Prostate gland (tissue), 2 donors: ENCODE measurements at regions not wholly inside any gene's neighbourhood (a gene's known extent, or its start where the extent isn't known, plus 50 kb on each side); places are given as distances from the start of the nearest gene placed in this dataset.

Experiments
- DNase-seq: peaks from one replicate; pipeline ENCODE4 v3.0.0-alpha.2; 2019; ENCODE audit warnings: low spot score
- H3K27ac ChIP-seq, 2 donors: fragments of 200-600 bp; sonication (generic); 2 replicates each; pipeline ENCODE4 v1.5.1; 2017 to 2019
- H3K27me3 ChIP-seq: fragments of 200-600 bp; sonication (generic); replicated peaks from 2 replicates; pipeline ENCODE4 v1.5.1; 2019; ENCODE audit not compliant: insufficient read depth
- H3K36me3 ChIP-seq, 2 donors: fragments of 200-600 bp; sonication (generic); 1 replicate in 1 of 2; 2 replicates in 1 of 2; pipeline versions ENCODE4 v1.5.1 to v1.8.1; 2017 to 2019
- H3K4me1 ChIP-seq: fragments of 200-600 bp; sonication (generic); replicated peaks from 2 replicates; pipeline ENCODE4 v1.5.1; 2019
- H3K4me3 ChIP-seq, 2 donors: fragments of 200-600 bp; sonication (generic); 2 replicates each; pipeline ENCODE4 v1.5.1; 2017 to 2019
- H3K9me3 ChIP-seq: fragments of 200-600 bp; sonication (generic); 2 replicates; pipeline ENCODE4 v1.5.1; 2017
- POLR2A ChIP-seq: fragments of 450-650 bp; IDR thresholded peaks from one replicate; pipeline ENCODE4 v1.6.1; 2016; ENCODE audit warnings: antibody characterized with exemption, mild to moderate bottlenecking
- POLR2AphosphoS5 ChIP-seq: sonication (generic); formaldehyde crosslinking; IDR thresholded peaks from one replicate; pipeline ENCODE4 v1.6.1; 2017; ENCODE audit warnings: antibody characterized with exemption
- WGBS: methylation state at CpG from one replicate; pipeline ENCODE4 v1.1.5; 2018; 5-methylcytosine and 5-hydroxymethylcytosine counted together
- intact Hi-C: fragments of 100-400 bp; cut with DNase I; formaldehyde crosslinking; loops from one replicate; pipeline ENCODE4 v1.14.2; 2022
- TF ChIP-seq, protein P1 (sequence below), 4 experiments: fragments of 200-600 bp in 2 of 4; fragments of 450-650 bp in 2 of 4; sonication (generic) in 2 of 4; IDR thresholded peaks; 1 replicate in 3 of 4; 2 replicates in 1 of 4; pipeline ENCODE4 v1.5.1; 2016 to 2019; ENCODE audit warnings: antibody characterized with exemption in 4 of 4, mild to moderate bottlenecking in 2 of 4, moderate library complexity in 2 of 4

DNA sequence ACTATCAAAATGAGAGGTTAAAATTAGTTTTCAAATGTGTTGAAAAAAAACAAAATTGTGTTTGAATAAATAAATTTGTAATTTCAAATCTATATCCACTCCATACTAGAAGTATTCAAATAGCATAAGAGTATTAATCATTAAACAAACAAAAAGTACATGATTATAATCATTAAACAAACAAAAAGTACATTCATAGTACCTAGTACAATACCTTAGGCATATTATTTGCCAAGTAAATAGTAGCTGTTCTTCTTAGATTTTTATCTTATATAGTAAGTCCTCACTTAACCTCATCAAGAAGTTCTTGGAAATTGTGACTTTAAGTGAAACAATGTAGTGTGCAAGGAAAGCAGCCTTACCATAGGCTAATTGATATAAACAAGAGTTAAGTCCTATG lies 349.3 kb upstream of the VWC2 start:
- no peaks in the 10 kb centered on the region for H3K9me3 ChIP-seq
- intact Hi-C loops, result no loop called here
- DNase-seq, result no peak

DNA sequence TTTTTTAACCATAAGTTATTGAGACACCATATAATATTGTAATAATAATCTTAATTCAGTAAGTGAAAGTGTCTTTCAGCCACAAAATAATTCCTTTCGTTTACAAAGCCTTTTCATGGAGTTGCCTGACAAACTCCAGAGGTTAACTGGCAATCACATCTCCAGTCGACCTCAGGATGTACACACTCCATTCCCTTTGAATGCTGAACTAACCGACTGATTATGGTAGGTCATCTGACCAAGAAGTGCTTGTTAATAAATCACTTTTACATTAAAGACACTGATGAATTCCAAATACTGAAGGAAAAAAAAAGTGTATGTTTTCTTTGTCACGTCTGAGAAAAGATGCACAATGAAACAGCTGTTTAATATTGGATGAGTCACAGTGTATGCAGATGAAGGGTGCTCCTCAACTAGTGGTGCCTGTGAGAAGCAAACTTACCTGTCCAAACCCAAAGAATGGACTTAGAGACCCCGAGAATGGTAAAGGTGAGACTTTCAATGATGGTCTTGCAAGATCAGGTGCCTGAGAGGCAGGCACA lies 348.1 kb upstream of the VWC2 start:
- no peaks in the 10 kb centered on the region for H3K4me1 ChIP-seq
- no peak for DNase-seq
- no peak overlapping the region for H3K4me3 ChIP-seq
- no peaks in the 10 kb centered on the region for H3K27me3 ChIP-seq
- no peaks in the 10 kb centered on the region for H3K9me3 ChIP-seq
- no peaks in the 10 kb centered on the region for H3K36me3 ChIP-seq
- H3K27ac ChIP-seq, result no peak overlapping the region
- intact Hi-C loops, result no loop called here
- 41% methylated on average over 5 of the region's 5 CpGs for WGBS
- TF ChIP-seq, protein P1, sequence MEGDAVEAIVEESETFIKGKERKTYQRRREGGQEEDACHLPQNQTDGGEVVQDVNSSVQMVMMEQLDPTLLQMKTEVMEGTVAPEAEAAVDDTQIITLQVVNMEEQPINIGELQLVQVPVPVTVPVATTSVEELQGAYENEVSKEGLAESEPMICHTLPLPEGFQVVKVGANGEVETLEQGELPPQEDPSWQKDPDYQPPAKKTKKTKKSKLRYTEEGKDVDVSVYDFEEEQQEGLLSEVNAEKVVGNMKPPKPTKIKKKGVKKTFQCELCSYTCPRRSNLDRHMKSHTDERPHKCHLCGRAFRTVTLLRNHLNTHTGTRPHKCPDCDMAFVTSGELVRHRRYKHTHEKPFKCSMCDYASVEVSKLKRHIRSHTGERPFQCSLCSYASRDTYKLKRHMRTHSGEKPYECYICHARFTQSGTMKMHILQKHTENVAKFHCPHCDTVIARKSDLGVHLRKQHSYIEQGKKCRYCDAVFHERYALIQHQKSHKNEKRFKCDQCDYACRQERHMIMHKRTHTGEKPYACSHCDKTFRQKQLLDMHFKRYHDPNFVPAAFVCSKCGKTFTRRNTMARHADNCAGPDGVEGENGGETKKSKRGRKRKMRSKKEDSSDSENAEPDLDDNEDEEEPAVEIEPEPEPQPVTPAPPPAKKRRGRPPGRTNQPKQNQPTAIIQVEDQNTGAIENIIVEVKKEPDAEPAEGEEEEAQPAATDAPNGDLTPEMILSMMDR (IDR thresholded peaks at IDR 0.05), result no peak
- TF ChIP-seq POLR2AphosphoS5, result no peak
- no peak for TF ChIP-seq POLR2A

More for the DNA sequence above, 349.3 kb upstream of the VWC2 start:
- H3K27ac ChIP-seq, result no peak overlapping the region
- H3K27me3 ChIP-seq, result no peaks in the 10 kb centered on the region
- no peaks in the 10 kb centered on the region for H3K36me3 ChIP-seq
- TF ChIP-seq, protein P1 (IDR thresholded peaks at IDR 0.05), result no peak
- TF ChIP-seq POLR2A (no peak), POLR2AphosphoS5 (no peak)
- no peaks in the 10 kb centered on the region for H3K4me1 ChIP-seq
- H3K4me3 ChIP-seq, result no peak overlapping the region

DNA sequence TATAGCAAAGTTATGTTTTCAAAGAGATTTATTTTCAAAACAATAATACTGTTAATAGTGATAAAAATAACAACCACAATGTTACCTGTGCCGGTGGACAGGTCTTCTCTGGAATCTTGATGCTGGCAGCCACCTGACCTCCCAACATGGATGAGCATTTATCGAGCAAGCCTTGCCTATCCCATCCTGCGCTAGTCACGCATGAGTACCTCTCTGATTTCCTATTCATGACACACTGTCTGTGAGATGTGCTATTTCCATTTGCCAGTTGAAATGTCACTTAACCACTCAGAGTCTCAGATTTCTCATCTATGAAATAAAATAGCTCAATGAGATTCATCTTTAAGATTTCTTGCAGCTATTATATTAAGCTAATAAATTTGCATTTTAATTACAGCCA lies 341.2 kb upstream of the VWC2 start:
- no peaks in the 10 kb centered on the region for H3K9me3 ChIP-seq
- TF ChIP-seq, protein P1 (IDR thresholded peaks at IDR 0.05), result no peak
- TF ChIP-seq POLR2A (no peak), POLR2AphosphoS5 (no peak)
- WGBS, result 84% methylated on average over 4 of the region's 4 CpGs
- no peaks in the 10 kb centered on the region for H3K36me3 ChIP-seq
- DNase-seq, result no peak
- no peaks in the 10 kb centered on the region for H3K4me1 ChIP-seq
- H3K27me3 ChIP-seq, result no peaks in the 10 kb centered on the region
- no peak overlapping the region for H3K27ac ChIP-seq
- no peak overlapping the region for H3K4me3 ChIP-seq
- intact Hi-C loops, result no loop called here

DNA sequence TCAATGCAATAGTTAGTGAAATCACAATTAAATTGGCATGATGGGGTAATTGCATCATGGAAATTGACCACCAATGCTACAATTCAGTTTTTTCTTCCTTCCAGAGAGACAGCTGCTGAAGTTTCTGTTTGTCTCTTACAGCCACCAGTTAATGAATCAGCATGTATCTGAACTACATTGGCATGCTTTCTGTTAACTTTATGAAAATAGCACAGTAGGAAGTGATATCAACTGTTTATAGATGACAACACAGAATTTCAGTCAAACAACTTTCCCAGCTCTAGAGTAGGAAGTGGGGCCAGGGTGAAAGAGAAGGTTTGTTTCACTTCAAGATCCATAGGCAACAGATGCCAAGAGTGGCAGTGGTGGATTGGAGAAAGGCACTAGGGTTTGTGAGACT lies 339.6 kb upstream of the VWC2 start:
- Histone ChIP-seq H3K27me3 (no peaks in the 10 kb centered on the region), H3K4me1 (no peaks in the 10 kb centered on the region), H3K27ac (no peak overlapping the region), H3K36me3 (no peaks in the 10 kb centered on the region), H3K4me3 (no peak overlapping the region), H3K9me3 (no peaks in the 10 kb centered on the region)
- TF ChIP-seq POLR2AphosphoS5 (no peak), POLR2A (no peak)
- TF ChIP-seq, protein P1 (IDR thresholded peaks at IDR 0.05), result no peak
- no peak for DNase-seq
- intact Hi-C loops, result no loop called here

DNA sequence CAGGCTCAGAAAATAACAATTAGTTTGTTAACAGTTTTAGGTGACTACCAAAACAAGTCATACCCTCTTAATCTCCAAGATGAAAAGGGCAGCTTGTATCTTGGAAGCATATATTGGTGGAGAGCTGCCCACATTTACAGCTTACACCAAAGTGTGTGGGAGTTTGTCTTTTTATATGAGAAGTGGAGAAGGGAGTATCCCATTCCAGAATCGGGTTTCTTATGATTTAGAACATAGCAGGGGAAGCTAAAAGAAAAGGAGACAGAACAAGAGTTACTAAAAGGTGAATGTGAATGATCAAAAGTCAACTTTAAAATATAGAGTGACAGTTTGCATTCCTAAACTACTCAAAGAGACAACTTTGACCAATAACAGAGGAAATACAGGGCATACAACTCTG lies 338.6 kb upstream of the VWC2 start:
- no peaks in the 10 kb centered on the region for H3K36me3 ChIP-seq
- no peak overlapping the region for H3K27ac ChIP-seq
- no peaks in the 10 kb centered on the region for H3K4me1 ChIP-seq
- no peak overlapping the region for H3K4me3 ChIP-seq
- intact Hi-C loops, result no loop called here
- 15% methylated on average over 1 of the region's 1 CpG for WGBS
- no peak for DNase-seq
- no peaks in the 10 kb centered on the region for H3K9me3 ChIP-seq
- H3K27me3 ChIP-seq, result no peaks in the 10 kb centered on the region
- TF ChIP-seq POLR2AphosphoS5 (no peak), POLR2A (no peak)
- TF ChIP-seq, protein P1 (IDR thresholded peaks at IDR 0.05), result no peak
